IMR-90 (cell line): ENCODE measurements at regions not wholly inside any gene's neighbourhood (a gene's known extent, or its start where the extent isn't known, plus 50 kb on each side); places are given as distances from the start of the nearest gene placed in this dataset.

Source experiments
- ATAC-seq: fragments of 200-7000 bp; cut with Tn5 transposase; 2 replicates; pipeline ENCODE4 v1.9.1; 2020; ENCODE audit warnings: low read depth, mild to moderate bottlenecking, moderate library complexity
- BruUV-seq: library from RNA; stranded (reverse); fragments of 400-500 nt; replicated peaks from 2 replicates; lab custom pipeline; 2021; lab: Mats Ljungman, UMichigan
- CTCF ChIA-PET: fragments of 300-600 bp; formaldehyde crosslinking; extraction: SDS; loops from one replicate; lab custom pipeline; 2021; ENCODE audit warnings: antibody characterized with exemption; lab: Yijun Ruan, JAX
- POLR2A ChIA-PET: fragments of 300-600 bp; sonication (Branson Sonifier 250); formaldehyde crosslinking; loops from one replicate; lab custom pipeline; 2022; ENCODE audit warnings: antibody characterized with exemption; ENCODE audit not compliant: unreplicated experiment; lab: Charles Lee
- DNase-seq: peaks from one replicate; pipeline ENCODE4 v3.0.0; 2013
- H2AFZ ChIP-seq: replicated peaks from 2 replicates; pipeline ENCODE3; 2013; ENCODE audit warnings: low read length, mild to moderate bottlenecking; ENCODE audit not compliant: poor library complexity
- H2AK5ac ChIP-seq: 2 replicates; pipeline ENCODE4 v1.6.1; 2013; ENCODE audit warnings: low read depth, low read length, inconsistent platforms
- H2AK9ac ChIP-seq: replicated peaks from 2 replicates; pipeline ENCODE3; 2013; ENCODE audit warnings: mild to moderate bottlenecking, low read depth, low read length, moderate library complexity; ENCODE audit not compliant: poor library complexity
- H2BK120ac ChIP-seq: 2 replicates; pipeline ENCODE4 v1.6.1; 2013; ENCODE audit warnings: low read depth, low read length, inconsistent platforms
- H2BK15ac ChIP-seq: 3 replicates; pipeline ENCODE4 v1.6.1; 2013; ENCODE audit warnings: low read depth, low read length, inconsistent platforms
- H2BK20ac ChIP-seq: 2 replicates; pipeline ENCODE4 v1.6.1; 2013; ENCODE audit warnings: low read depth, mild to moderate bottlenecking, inconsistent platforms, low read length, moderate library complexity
- H2BK5ac ChIP-seq: 2 replicates; pipeline ENCODE4 v1.6.1; 2013; ENCODE audit warnings: mild to moderate bottlenecking, low read depth, low read length, inconsistent platforms; ENCODE audit not compliant: poor library complexity, severe bottlenecking
- H3K14ac ChIP-seq: replicated peaks from 2 replicates; pipeline ENCODE4 v1.6.1; 2013; ENCODE audit warnings: low read depth, low read length, inconsistent platforms
- H3K18ac ChIP-seq: 2 replicates; pipeline ENCODE4 v1.6.1; 2013; ENCODE audit warnings: low read depth, low read length, control low read depth
- H3K23ac ChIP-seq: 2 replicates; pipeline ENCODE4 v1.6.1; 2013; ENCODE audit warnings: low read depth, low read length, inconsistent platforms
- H3K27ac ChIP-seq: 2 replicates; pipeline ENCODE4 v1.5.1; 2013; ENCODE audit warnings: mild to moderate bottlenecking, control low read depth, low read length; ENCODE audit not compliant: insufficient read depth
- H3K27me3 ChIP-seq: 2 replicates; pipeline ENCODE4 v1.6.1; 2013; ENCODE audit warnings: low read length; ENCODE audit not compliant: control insufficient read depth, insufficient read depth
- H3K36me3 ChIP-seq: 2 replicates; pipeline ENCODE4 v1.6.1; 2013; ENCODE audit warnings: low read length, mixed read lengths; ENCODE audit not compliant: control insufficient read depth, insufficient read depth
- H3K4ac ChIP-seq: 2 replicates; pipeline ENCODE4 v1.6.1; 2013; ENCODE audit warnings: low read depth, low read length, inconsistent platforms
- H3K4me1 ChIP-seq: 2 replicates; pipeline ENCODE4 v1.6.1; 2013; ENCODE audit warnings: low read length, mixed read lengths; ENCODE audit not compliant: control insufficient read depth, insufficient read depth
- H3K4me2 ChIP-seq: 2 replicates; pipeline ENCODE4 v1.6.1; 2013; ENCODE audit warnings: low read depth, mild to moderate bottlenecking, control low read depth, low read length, moderate library complexity
- H3K4me3 ChIP-seq: 2 replicates; pipeline ENCODE4 v1.5.1; 2013; ENCODE audit warnings: low read depth, mild to moderate bottlenecking, control low read depth, low read length, moderate library complexity; ENCODE audit not compliant: insufficient read depth
- H3K56ac ChIP-seq: 2 replicates; pipeline ENCODE4 v1.6.1; 2013; ENCODE audit warnings: low read length, inconsistent platforms; ENCODE audit not compliant: insufficient read depth; ENCODE audit errors: extremely low read depth
- H3K79me1 ChIP-seq, 2 experiments: 2 replicates each; pipeline ENCODE4 v1.6.1; 2013; ENCODE audit warnings: low read length in 2 of 2, inconsistent platforms in 1 of 2, low read depth in 1 of 2
- H3K9ac ChIP-seq: 2 replicates; pipeline ENCODE4 v1.6.1; 2013; ENCODE audit warnings: low read depth, low read length, control low read depth
- H3K9me1 ChIP-seq: 2 replicates; pipeline ENCODE4 v1.6.1; 2013; ENCODE audit warnings: low read length, inconsistent platforms; ENCODE audit not compliant: insufficient read depth
- H3K9me3 ChIP-seq: 2 replicates; pipeline ENCODE4 v1.6.1; 2013; ENCODE audit warnings: low read length; ENCODE audit not compliant: control insufficient read depth, insufficient read depth
- H4K20me1 ChIP-seq: 2 replicates; pipeline ENCODE4 v1.6.1; 2013; ENCODE audit warnings: low read length, inconsistent platforms; ENCODE audit not compliant: insufficient read depth
- H4K5ac ChIP-seq: 2 replicates; pipeline ENCODE4 v1.6.1; 2013; ENCODE audit warnings: mild to moderate bottlenecking, low read depth, low read length, control low read depth
- H4K8ac ChIP-seq, 2 experiments: 2 replicates each; pipeline ENCODE4 v1.6.1; 2013; ENCODE audit warnings: low read depth in 2 of 2, low read length in 2 of 2, control low read depth in 1 of 2, inconsistent platforms in 1 of 2
- H4K91ac ChIP-seq: 2 replicates; pipeline ENCODE4 v1.6.1; 2013; ENCODE audit warnings: low read depth, low read length, inconsistent platforms; ENCODE audit not compliant: insufficient read depth
- BHLHE40 ChIP-seq: fragments of 150-350 bp; IDR thresholded peaks from 2 replicates; pipeline ENCODE4 v1.6.1; 2016; ENCODE audit warnings: mild to moderate bottlenecking, low read depth, low read length
- CEBPB ChIP-seq: IDR thresholded peaks from 2 replicates; pipeline ENCODE4 v1.6.1; 2012; ENCODE audit warnings: low read depth, low read length, improper control_type of control experiment
- CHD1 ChIP-seq: IDR thresholded peaks from 2 replicates; pipeline ENCODE4 v1.6.1; 2012; ENCODE audit warnings: low read depth, low read length, improper control_type of control experiment
- FOS ChIP-seq: fragments of 150-350 bp; IDR thresholded peaks from 2 replicates; pipeline ENCODE4 v1.6.1; 2016; ENCODE audit warnings: low read depth, low read length
- MAFK ChIP-seq: IDR thresholded peaks from 2 replicates; pipeline ENCODE4 v1.6.1; 2012; ENCODE audit warnings: low read depth, low read length, improper control_type of control experiment
- MXI1 ChIP-seq: IDR thresholded peaks from 2 replicates; pipeline ENCODE4 v1.6.1; 2012; ENCODE audit warnings: low read depth, mild to moderate bottlenecking, low read length, moderate library complexity, borderline replicate concordance
- NFE2L2 ChIP-seq: fragments of 150-350 bp; IDR thresholded peaks from 2 replicates; pipeline ENCODE4 v1.6.1; 2016; ENCODE audit warnings: low read depth, mild to moderate bottlenecking, low read length
- POLR2A ChIP-seq: IDR thresholded peaks from 2 replicates; pipeline ENCODE4 v1.6.1; 2012; ENCODE audit warnings: mild to moderate bottlenecking, low read depth, low read length
- RAD21 ChIP-seq: IDR thresholded peaks from 2 replicates; pipeline ENCODE4 v1.6.1; 2012; ENCODE audit warnings: low read length, improper control_type of control experiment
- RCOR1 ChIP-seq: IDR thresholded peaks from 2 replicates; pipeline ENCODE4 v1.6.1; 2012; ENCODE audit warnings: mild to moderate bottlenecking, low read length, improper control_type of control experiment; ENCODE audit not compliant: insufficient replicate concordance
- RFX5 ChIP-seq: IDR thresholded peaks from 2 replicates; pipeline ENCODE4 v1.8.0; 2012; ENCODE audit warnings: low read depth, mild to moderate bottlenecking, low read length, moderate library complexity
- SMC3 ChIP-seq: fragments of 150-350 bp; IDR thresholded peaks from 2 replicates; pipeline ENCODE4 v1.6.1; 2016; ENCODE audit warnings: low read depth, mild to moderate bottlenecking, antibody characterized with exemption, low read length, moderate library complexity
- WGBS, 2 experiments: methylation state at CpG; one replicate each; pipeline versions ENCODE4 v1.1.5 to v1.1.7; 2013; ENCODE audit warnings: missing lambda C conversion rate in 2 of 2; ENCODE audit not compliant: insufficient read length in 1 of 2; ENCODE audit errors: extremely low coverage in 2 of 2; 5-methylcytosine and 5-hydroxymethylcytosine counted together
- dilution Hi-C: fragments of 300-500 bp; cut with HindIII; formaldehyde crosslinking; loops from one replicate; pipeline ENCODE4 v1.14.3; 2018; ENCODE audit warnings: low sequenced_read_pairs; ENCODE audit not compliant: unreplicated experiment
- in situ Hi-C: fragments of 300-500 bp; cut with MboI; formaldehyde crosslinking; loops from 3 replicates; pipeline ENCODE4 v1.14.3; 2019; ENCODE audit warnings: low sequenced_read_pairs, inconsistent platforms, mixed read lengths
- intact Hi-C: fragments of 100-400 bp; cut with micrococcal nuclease; formaldehyde crosslinking; loops from 2 replicates; pipeline ENCODE4 v1.10.0; 2022
- TF ChIP-seq, protein P1 (sequence below): fragments of 150-350 bp; IDR thresholded peaks from 2 replicates; pipeline ENCODE4 v1.6.1; 2016; ENCODE audit warnings: low read depth, mild to moderate bottlenecking, low read length, moderate library complexity, borderline replicate concordance
- TF ChIP-seq, protein P2 (sequence below): conservative IDR thresholded peaks from 2 replicates; pipeline ENCODE4 v1.5.1; 2012; ENCODE audit warnings: mild to moderate bottlenecking, low read depth, low read length, improper control_type of control experiment
- TF ChIP-seq, protein P3 (sequence below): fragments of 150-350 bp; IDR thresholded peaks from 2 replicates; pipeline ENCODE4 v1.6.1; 2017; ENCODE audit warnings: mild to moderate bottlenecking, antibody characterized with exemption, low read length, low read depth

- BruUV-seq, result no TSS peak
- intact Hi-C loops (no loop called here), dilution Hi-C loops (no loop called here), in situ Hi-C loops (no loop called here)
- H2AK5ac ChIP-seq, result no peak overlapping the region
- no peaks in the 10 kb centered on the region; the same call in 1 of the 2 replicates for H3K9me3 ChIP-seq
- no peak overlapping the region for H2BK15ac ChIP-seq
- H4K5ac ChIP-seq, result no peak overlapping the region
- no peak overlapping the region for H3K9ac ChIP-seq
- H3K4ac ChIP-seq, result no peak overlapping the region
- H3K27ac ChIP-seq, result no peak overlapping the region
- DNase-seq (no peak), ATAC-seq (no peak)
- POLR2A ChIA-PET, result no interaction called here
- H3K23ac ChIP-seq, result no peak overlapping the region
- no peak overlapping the region for H4K8ac ChIP-seq
- H3K4me3 ChIP-seq, result no peak overlapping the region
- no peak overlapping the region for H2BK5ac ChIP-seq
- no peaks in the 10 kb centered on the region for H4K20me1 ChIP-seq
- no peak overlapping the region for H3K56ac ChIP-seq
- no peak overlapping the region for H4K91ac ChIP-seq
- H3K18ac ChIP-seq, result no peak overlapping the region
- H3K4me2 ChIP-seq, result no peak overlapping the region
- H3K9me1 ChIP-seq, result peaks cover 7% of the 10 kb centered on the region; the same call in 1 of the 2 replicates
- H2AK9ac ChIP-seq, result no peak overlapping the region
- no peaks in the 10 kb centered on the region for H3K79me1 ChIP-seq
- CTCF ChIA-PET, result no interaction called here
- no peak overlapping the region for H2BK120ac ChIP-seq
- H3K27me3 ChIP-seq, result peaks cover 3% of the 10 kb centered on the region; the same call in 1 of the 2 replicates
- no peak overlapping the region for H3K14ac ChIP-seq
- H3K4me1 ChIP-seq, result peaks cover 10% of the 10 kb centered on the region
- no peak overlapping the region for H2AFZ ChIP-seq
- no peak overlapping the region for H2BK20ac ChIP-seq
- WGBS, 2 experiments, result 87% methylated on average over 7 of the region's 24 CpGs; no CpG with 5 or more reads in 1 of the 2 experiments
- no peaks in the 10 kb centered on the region for H3K36me3 ChIP-seq
- TF ChIP-seq, protein P1, sequence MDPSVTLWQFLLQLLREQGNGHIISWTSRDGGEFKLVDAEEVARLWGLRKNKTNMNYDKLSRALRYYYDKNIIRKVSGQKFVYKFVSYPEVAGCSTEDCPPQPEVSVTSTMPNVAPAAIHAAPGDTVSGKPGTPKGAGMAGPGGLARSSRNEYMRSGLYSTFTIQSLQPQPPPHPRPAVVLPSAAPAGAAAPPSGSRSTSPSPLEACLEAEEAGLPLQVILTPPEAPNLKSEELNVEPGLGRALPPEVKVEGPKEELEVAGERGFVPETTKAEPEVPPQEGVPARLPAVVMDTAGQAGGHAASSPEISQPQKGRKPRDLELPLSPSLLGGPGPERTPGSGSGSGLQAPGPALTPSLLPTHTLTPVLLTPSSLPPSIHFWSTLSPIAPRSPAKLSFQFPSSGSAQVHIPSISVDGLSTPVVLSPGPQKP, result no peak
- no peak for TF ChIP-seq FOS
- no peak for TF ChIP-seq POLR2A
- TF ChIP-seq NFE2L2, result no peak
- TF ChIP-seq, protein P2, sequence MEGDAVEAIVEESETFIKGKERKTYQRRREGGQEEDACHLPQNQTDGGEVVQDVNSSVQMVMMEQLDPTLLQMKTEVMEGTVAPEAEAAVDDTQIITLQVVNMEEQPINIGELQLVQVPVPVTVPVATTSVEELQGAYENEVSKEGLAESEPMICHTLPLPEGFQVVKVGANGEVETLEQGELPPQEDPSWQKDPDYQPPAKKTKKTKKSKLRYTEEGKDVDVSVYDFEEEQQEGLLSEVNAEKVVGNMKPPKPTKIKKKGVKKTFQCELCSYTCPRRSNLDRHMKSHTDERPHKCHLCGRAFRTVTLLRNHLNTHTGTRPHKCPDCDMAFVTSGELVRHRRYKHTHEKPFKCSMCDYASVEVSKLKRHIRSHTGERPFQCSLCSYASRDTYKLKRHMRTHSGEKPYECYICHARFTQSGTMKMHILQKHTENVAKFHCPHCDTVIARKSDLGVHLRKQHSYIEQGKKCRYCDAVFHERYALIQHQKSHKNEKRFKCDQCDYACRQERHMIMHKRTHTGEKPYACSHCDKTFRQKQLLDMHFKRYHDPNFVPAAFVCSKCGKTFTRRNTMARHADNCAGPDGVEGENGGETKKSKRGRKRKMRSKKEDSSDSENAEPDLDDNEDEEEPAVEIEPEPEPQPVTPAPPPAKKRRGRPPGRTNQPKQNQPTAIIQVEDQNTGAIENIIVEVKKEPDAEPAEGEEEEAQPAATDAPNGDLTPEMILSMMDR, result no peak
- no peak for TF ChIP-seq CHD1
- no peak for TF ChIP-seq SMC3
- no peak for TF ChIP-seq RCOR1
- TF ChIP-seq, protein P3, sequence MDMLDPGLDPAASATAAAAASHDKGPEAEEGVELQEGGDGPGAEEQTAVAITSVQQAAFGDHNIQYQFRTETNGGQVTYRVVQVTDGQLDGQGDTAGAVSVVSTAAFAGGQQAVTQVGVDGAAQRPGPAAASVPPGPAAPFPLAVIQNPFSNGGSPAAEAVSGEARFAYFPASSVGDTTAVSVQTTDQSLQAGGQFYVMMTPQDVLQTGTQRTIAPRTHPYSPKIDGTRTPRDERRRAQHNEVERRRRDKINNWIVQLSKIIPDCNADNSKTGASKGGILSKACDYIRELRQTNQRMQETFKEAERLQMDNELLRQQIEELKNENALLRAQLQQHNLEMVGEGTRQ, result no peak
- TF ChIP-seq MXI1, result no peak
- no peak for TF ChIP-seq RFX5
- no peak for TF ChIP-seq MAFK
- no peak for TF ChIP-seq RAD21
- no peak for TF ChIP-seq BHLHE40
- TF ChIP-seq CEBPB, result no peak
Measured at GRCh38 chr17:83196973-83197880, 117.8 kb downstream of the METRNL start.
